Parathyroid adenoma (tissue), 2 donors: ENCODE measurements at regions not wholly inside any gene's neighbourhood (a gene's known extent, or its start where the extent isn't known, plus 50 kb on each side); places are given as distances from the start of the nearest gene placed in this dataset.

Source experiments
- H2AFZ ChIP-seq: fragments of 300-600 bp; sonication (generic); one replicate; pipeline ENCODE4 v1.7.0; 2017; ENCODE audit warnings: antibody characterized with exemption, mild to moderate bottlenecking
- H3K27ac ChIP-seq: fragments of 300-600 bp; sonication (generic); one replicate; pipeline ENCODE4 v1.7.0; 2017
- H3K27me3 ChIP-seq: fragments of 300-600 bp; sonication (generic); one replicate; pipeline ENCODE4 v1.7.0; 2017; ENCODE audit warnings: low read length; ENCODE audit not compliant: control insufficient read depth, insufficient read depth
- H3K36me3 ChIP-seq: fragments of 300-600 bp; sonication (generic); one replicate; pipeline ENCODE4 v1.7.0; 2017; ENCODE audit warnings: low read length; ENCODE audit not compliant: control insufficient read depth, insufficient read depth
- H3K4me1 ChIP-seq: fragments of 300-600 bp; sonication (generic); one replicate; pipeline ENCODE4 v1.7.0; 2017; ENCODE audit warnings: control low read depth
- H3K4me2 ChIP-seq: fragments of 300-600 bp; sonication (generic); one replicate; pipeline ENCODE4 v1.7.0; 2017; ENCODE audit warnings: low read length
- H3K4me3 ChIP-seq: fragments of 300-600 bp; sonication (generic); one replicate; pipeline ENCODE4 v1.7.0; 2017; ENCODE audit warnings: low read depth, low read length
- H3K79me2 ChIP-seq: fragments of 300-600 bp; sonication (generic); one replicate; pipeline ENCODE4 v1.7.0; 2017; ENCODE audit warnings: control low read depth
- H3K9ac ChIP-seq: fragments of 300-600 bp; sonication (generic); one replicate; pipeline ENCODE4 v1.7.0; 2017; ENCODE audit warnings: mild to moderate bottlenecking
- H3K9me3 ChIP-seq: fragments of 300-600 bp; sonication (generic); one replicate; pipeline ENCODE4 v1.7.0; 2017; ENCODE audit warnings: low read length; ENCODE audit not compliant: control insufficient read depth
- CTCF ChIP-seq: fragments of 300-600 bp; sonication (generic); IDR thresholded peaks from one replicate; pipeline ENCODE4 v1.7.0; 2017; ENCODE audit warnings: antibody characterized with exemption, mild to moderate bottlenecking
- donor health status: primary hyperparathyroidism.

GRCh38 chr14:36441283-36441682 is 78.7 kb downstream of the NKX2-1 start:
- TF ChIP-seq CTCF: no peak
- H3K4me3 ChIP-seq: no peak overlapping the region

GRCh38 chr14:36439766-36440165 is 80.3 kb downstream of the NKX2-1 start:
- Histone ChIP-seq H3K4me3 (no peak overlapping the region), H2AFZ (no peak overlapping the region), H3K36me3 (no peaks in the 10 kb centered on the region), H3K9ac (no peak overlapping the region), H3K27ac (no peak overlapping the region), H3K4me1 (no peaks in the 10 kb centered on the region), H3K4me2 (no peak overlapping the region), H3K79me2 (no peaks in the 10 kb centered on the region), H3K9me3 (no peaks in the 10 kb centered on the region), H3K27me3 (no peaks in the 10 kb centered on the region)
- TF ChIP-seq CTCF: no peak

More at GRCh38 chr14:36441283-36441682, 78.7 kb downstream of the NKX2-1 start:
- no peaks in the 10 kb centered on the region for H3K27me3 ChIP-seq
- H3K9ac ChIP-seq: no peak overlapping the region
- H3K9me3 ChIP-seq: no peaks in the 10 kb centered on the region
- no peaks in the 10 kb centered on the region for H3K4me1 ChIP-seq
- no peak overlapping the region for H3K27ac ChIP-seq
- H3K36me3 ChIP-seq: no peaks in the 10 kb centered on the region
- no peaks in the 10 kb centered on the region for H3K79me2 ChIP-seq
- no peak overlapping the region for H2AFZ ChIP-seq
- H3K4me2 ChIP-seq: no peak overlapping the region

GRCh38 chr14:36438883-36439282 is 81.1 kb downstream of the NKX2-1 start:
- Histone ChIP-seq H3K4me1 (no peaks in the 10 kb centered on the region), H3K9me3 (no peaks in the 10 kb centered on the region), H3K4me2 (no peak overlapping the region), H3K36me3 (no peaks in the 10 kb centered on the region), H3K79me2 (no peaks in the 10 kb centered on the region), H2AFZ (no peak overlapping the region), H3K27me3 (no peaks in the 10 kb centered on the region), H3K9ac (no peak overlapping the region), H3K4me3 (no peak overlapping the region), H3K27ac (no peak overlapping the region)
- no peak for TF ChIP-seq CTCF

GRCh38 chr14:36430662-36431084 is 89.4 kb downstream of the NKX2-1 start:
- no peak for TF ChIP-seq CTCF
- Histone ChIP-seq H3K4me3 (no peak overlapping the region), H3K27ac (no peak overlapping the region), H3K79me2 (no peaks in the 10 kb centered on the region), H3K9me3 (no peaks in the 10 kb centered on the region), H3K4me1 (no peaks in the 10 kb centered on the region), H2AFZ (no peak overlapping the region), H3K36me3 (no peaks in the 10 kb centered on the region), H3K9ac (no peak overlapping the region), H3K4me2 (no peak overlapping the region), H3K27me3 (no peaks in the 10 kb centered on the region)

- Histone ChIP-seq H3K4me2 (no peak overlapping the region), H3K27ac (no peak overlapping the region), H3K9me3 (no peaks in the 10 kb centered on the region), H2AFZ (no peak overlapping the region), H3K9ac (no peak overlapping the region), H3K4me3 (no peak overlapping the region), H3K27me3 (no peaks in the 10 kb centered on the region), H3K4me1 (no peaks in the 10 kb centered on the region), H3K36me3 (no peaks in the 10 kb centered on the region), H3K79me2 (no peaks in the 10 kb centered on the region)
- no peak for TF ChIP-seq CTCF
These were observed 89.9 kb downstream of the NKX2-1 start for GRCh38 chr14:36430169-36430568.
